ENCODE measurements at regions not wholly inside any gene's neighbourhood (a gene's known extent, or its start where the extent isn't known, plus 50 kb on each side); places are given as distances from the start of the nearest gene placed in this dataset.
"Not testable (repeated sequence)": the region's sequence is repeated elsewhere in the genome, so short reads cannot be mapped to it uniquely, and the experiment has no call there.

DNA sequence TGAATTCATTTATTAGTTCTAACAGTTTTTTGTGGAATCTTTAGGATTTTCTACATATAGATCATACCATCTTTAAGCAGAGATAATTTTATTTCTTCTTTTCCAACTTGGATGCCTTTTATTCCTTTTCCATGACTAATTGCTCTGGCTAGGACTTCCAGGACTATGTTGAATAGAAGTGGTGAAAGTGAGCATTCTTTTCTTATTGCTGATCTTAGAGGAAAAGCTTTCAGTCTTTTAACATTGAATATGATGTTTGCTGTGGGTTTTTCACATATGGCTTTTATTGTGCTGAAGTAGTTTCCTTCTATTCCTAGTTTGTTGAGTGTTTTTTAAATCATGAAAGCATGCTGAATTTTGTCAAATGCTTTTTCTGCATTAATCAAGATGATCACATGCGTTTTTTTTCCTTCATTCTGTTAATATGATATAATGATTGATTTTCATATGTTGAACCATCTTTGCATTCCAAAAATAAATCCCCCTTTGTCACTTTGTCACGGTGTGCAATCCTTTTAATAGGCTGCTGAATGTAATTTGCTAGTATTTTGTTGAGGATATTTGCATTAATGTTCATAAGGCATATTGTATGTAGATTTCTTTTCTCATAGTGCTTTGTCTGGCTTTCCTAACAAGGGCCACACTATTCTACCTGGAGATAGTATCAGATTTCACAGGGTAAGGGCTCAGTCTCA lies 92.9 kb downstream of the ZNF467 start:
- Histone ChIP-seq H3K4me1 (ENCODE audit: control insufficient read depth in 1 of 2, insufficient read depth in 2 of 2, low read depth in 1 of 2, low read length in 1 of 2) (no peaks in the 10 kb centered on the region), H3F3A (replicated peaks; ENCODE audit: insufficient read depth) (no peaks in the 10 kb centered on the region), H3K9ac (no peak overlapping the region), H3K4me2 (no peak overlapping the region), H3K9me2 (no peaks in the 10 kb centered on the region), H3K9me3 (no peaks in the 10 kb centered on the region), H3K36me3 (replicated peaks in 1 of 2; ENCODE audit: control insufficient read depth in 1 of 2, insufficient read depth in 2 of 2, low read length in 1 of 2) (no peaks in the 10 kb centered on the region), H3K27ac (ENCODE audit: low read depth in 2 of 2, low read length in 1 of 2) (no peak overlapping the region), H2AFZ (ENCODE audit: low read depth) (no peak overlapping the region), H3K27me3 (ENCODE audit: insufficient read depth) (peaks cover 3% of the 10 kb centered on the region), H3K4me3 (ENCODE audit: low read depth in 2 of 2, low read length in 1 of 2) (no peak overlapping the region), H4K20me1 (ENCODE audit: insufficient read depth) (no peaks in the 10 kb centered on the region), H3K79me2 (ENCODE audit: insufficient read depth) (no peaks in the 10 kb centered on the region)
- 0% methylated on average over 2 of the region's 2 CpGs for WGBS (ENCODE audit: low lambda C conversion rate)
- ChIA-PET CTCF (no interaction called here), POLR2A (no interaction called here)
- no peak for DNase-seq
- TF ChIP-seq SIN3A (IDR thresholded peaks at IDR 0.05; ENCODE audit: borderline replicate concordance, low read depth, low read length) (no peak), SMC3 (IDR thresholded peaks at IDR 0.05; ENCODE audit: low read depth, low read length) (no peak), POLR2AphosphoS5 (IDR thresholded peaks at IDR 0.05; ENCODE audit: low read depth, low read length) (no peak), TAF1 (IDR thresholded peaks at IDR 0.05; ENCODE audit: borderline replicate concordance, low read depth, low read length) (no peak), REST (IDR thresholded peaks at IDR 0.05; ENCODE audit: low read depth, low read length) (no peak), FOXJ3 (CRISPR knock-in tag; IDR thresholded peaks at IDR 0.05) (no peak), CHD2 (IDR thresholded peaks at IDR 0.05; ENCODE audit: low read length, partially characterized antibody) (no peak), JUND (IDR thresholded peaks at IDR 0.05) (no peak), YY1 (IDR thresholded peaks at IDR 0.05; ENCODE audit: low read depth) (no peak), TCF12 (IDR thresholded peaks at IDR 0.05) (no peak), FOSL2 (IDR thresholded peaks at IDR 0.05; ENCODE audit: borderline replicate concordance, low read depth) (no peak), NFIC (IDR thresholded peaks at IDR 0.05; ENCODE audit: borderline replicate concordance) (no peak), RCOR1 (IDR thresholded peaks at IDR 0.05; ENCODE audit: low read length) (no peak)
- TF ChIP-seq, protein P1, sequence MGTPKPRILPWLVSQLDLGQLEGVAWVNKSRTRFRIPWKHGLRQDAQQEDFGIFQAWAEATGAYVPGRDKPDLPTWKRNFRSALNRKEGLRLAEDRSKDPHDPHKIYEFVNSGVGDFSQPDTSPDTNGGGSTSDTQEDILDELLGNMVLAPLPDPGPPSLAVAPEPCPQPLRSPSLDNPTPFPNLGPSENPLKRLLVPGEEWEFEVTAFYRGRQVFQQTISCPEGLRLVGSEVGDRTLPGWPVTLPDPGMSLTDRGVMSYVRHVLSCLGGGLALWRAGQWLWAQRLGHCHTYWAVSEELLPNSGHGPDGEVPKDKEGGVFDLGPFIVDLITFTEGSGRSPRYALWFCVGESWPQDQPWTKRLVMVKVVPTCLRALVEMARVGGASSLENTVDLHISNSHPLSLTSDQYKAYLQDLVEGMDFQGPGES (IDR thresholded peaks at IDR 0.05; ENCODE audit: low read depth, low read length), result no peak
- TF ChIP-seq, protein P2, sequence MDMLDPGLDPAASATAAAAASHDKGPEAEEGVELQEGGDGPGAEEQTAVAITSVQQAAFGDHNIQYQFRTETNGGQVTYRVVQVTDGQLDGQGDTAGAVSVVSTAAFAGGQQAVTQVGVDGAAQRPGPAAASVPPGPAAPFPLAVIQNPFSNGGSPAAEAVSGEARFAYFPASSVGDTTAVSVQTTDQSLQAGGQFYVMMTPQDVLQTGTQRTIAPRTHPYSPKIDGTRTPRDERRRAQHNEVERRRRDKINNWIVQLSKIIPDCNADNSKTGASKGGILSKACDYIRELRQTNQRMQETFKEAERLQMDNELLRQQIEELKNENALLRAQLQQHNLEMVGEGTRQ (IDR thresholded peaks at IDR 0.05; ENCODE audit: borderline replicate concordance, low read depth, low read length), result no peak
- TF ChIP-seq, protein P3, sequence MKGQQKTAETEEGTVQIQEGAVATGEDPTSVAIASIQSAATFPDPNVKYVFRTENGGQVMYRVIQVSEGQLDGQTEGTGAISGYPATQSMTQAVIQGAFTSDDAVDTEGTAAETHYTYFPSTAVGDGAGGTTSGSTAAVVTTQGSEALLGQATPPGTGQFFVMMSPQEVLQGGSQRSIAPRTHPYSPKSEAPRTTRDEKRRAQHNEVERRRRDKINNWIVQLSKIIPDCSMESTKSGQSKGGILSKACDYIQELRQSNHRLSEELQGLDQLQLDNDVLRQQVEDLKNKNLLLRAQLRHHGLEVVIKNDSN (IDR thresholded peaks at IDR 0.05; ENCODE audit: borderline replicate concordance, low read depth), result no peak

GRCh38 chr7:149674728-149675385 lies 98.5 kb downstream of the ZNF467 start:
- H3F3A ChIP-seq (replicated peaks; ENCODE audit: insufficient read depth); H3K79me2 ChIP-seq (ENCODE audit: insufficient read depth); H3K4me3 ChIP-seq (ENCODE audit: low read depth in 2 of 2, low read length in 1 of 2); H3K9me2 ChIP-seq; H2AFZ ChIP-seq (ENCODE audit: low read depth); H3K9me3 ChIP-seq; H3K36me3 ChIP-seq (replicated peaks in 1 of 2; ENCODE audit: control insufficient read depth in 1 of 2, insufficient read depth in 2 of 2, low read length in 1 of 2); H3K9ac ChIP-seq; POLR2A ChIA-PET; H3K27ac ChIP-seq (ENCODE audit: low read depth in 2 of 2, low read length in 1 of 2); H4K20me1 ChIP-seq (ENCODE audit: insufficient read depth); H3K4me2 ChIP-seq; DNase-seq: not testable (repeated sequence)
- 26% methylated on average over 10 of the region's 10 CpGs for WGBS (ENCODE audit: low lambda C conversion rate)
- CTCF ChIA-PET, result interaction anchor here (1.4 to 1.6 kb wide), 2 partner anchors 12 to 24 kb away, joined by 3 to 5 read pairs; no protein-coding TSS in a partner anchor
- Histone ChIP-seq H3K27me3 (ENCODE audit: insufficient read depth) (peaks cover 34% of the 10 kb centered on the region), H3K4me1 (ENCODE audit: control insufficient read depth in 1 of 2, insufficient read depth in 2 of 2, low read depth in 1 of 2, low read length in 1 of 2) (peaks cover 0 to 10% of the 10 kb centered on the region in 2 experiments; a peak in 2 of 4 replicates)
